Prostate gland (tissue), 2 donors: ENCODE measurements at regions not wholly inside any gene's neighbourhood (a gene's known extent, or its start where the extent isn't known, plus 50 kb on each side); places are given as distances from the start of the nearest gene placed in this dataset.

Source experiments
- DNase-seq: peaks from one replicate; pipeline ENCODE4 v3.0.0-alpha.2; 2019; ENCODE audit warnings: low spot score
- H3K27ac ChIP-seq, 2 donors: fragments of 200-600 bp; sonication (generic); 2 replicates each; pipeline ENCODE4 v1.5.1; 2017 to 2019
- H3K27me3 ChIP-seq: fragments of 200-600 bp; sonication (generic); replicated peaks from 2 replicates; pipeline ENCODE4 v1.5.1; 2019; ENCODE audit not compliant: insufficient read depth
- H3K36me3 ChIP-seq, 2 donors: fragments of 200-600 bp; sonication (generic); 1 replicate in 1 of 2; 2 replicates in 1 of 2; pipeline versions ENCODE4 v1.5.1 to v1.8.1; 2017 to 2019
- H3K4me1 ChIP-seq: fragments of 200-600 bp; sonication (generic); replicated peaks from 2 replicates; pipeline ENCODE4 v1.5.1; 2019
- H3K4me3 ChIP-seq, 2 donors: fragments of 200-600 bp; sonication (generic); 2 replicates each; pipeline ENCODE4 v1.5.1; 2017 to 2019
- H3K9me3 ChIP-seq: fragments of 200-600 bp; sonication (generic); 2 replicates; pipeline ENCODE4 v1.5.1; 2017
- CTCF ChIP-seq, 4 experiments: fragments of 200-600 bp in 2 of 4; fragments of 450-650 bp in 2 of 4; sonication (generic) in 2 of 4; IDR thresholded peaks; 1 replicate in 3 of 4; 2 replicates in 1 of 4; pipeline ENCODE4 v1.5.1; 2016 to 2019; ENCODE audit warnings: antibody characterized with exemption in 4 of 4, mild to moderate bottlenecking in 2 of 4, moderate library complexity in 2 of 4
- POLR2A ChIP-seq: fragments of 450-650 bp; IDR thresholded peaks from one replicate; pipeline ENCODE4 v1.6.1; 2016; ENCODE audit warnings: antibody characterized with exemption, mild to moderate bottlenecking
- POLR2AphosphoS5 ChIP-seq: sonication (generic); formaldehyde crosslinking; IDR thresholded peaks from one replicate; pipeline ENCODE4 v1.6.1; 2017; ENCODE audit warnings: antibody characterized with exemption
- WGBS: methylation state at CpG from one replicate; pipeline ENCODE4 v1.1.5; 2018; 5-methylcytosine and 5-hydroxymethylcytosine counted together
- intact Hi-C: fragments of 100-400 bp; cut with DNase I; formaldehyde crosslinking; loops from one replicate; pipeline ENCODE4 v1.14.2; 2022

- no peaks in the 10 kb centered on the region for H3K9me3 ChIP-seq
- intact Hi-C loops = no loop called here
- H3K4me1 ChIP-seq = no peaks in the 10 kb centered on the region
Measured at GRCh38 chr4:91965166-91965565, 338.6 kb upstream of the GRID2 start.

GRCh38 chr4:91973479-91974153 lies 330.1 kb upstream of the GRID2 start:
- no peaks in the 10 kb centered on the region for H3K27me3 ChIP-seq
- H3K4me3 ChIP-seq = no peak overlapping the region
- intact Hi-C loops = no loop called here
- H3K27ac ChIP-seq = no peak overlapping the region
- H3K36me3 ChIP-seq = no peaks in the 10 kb centered on the region
- no peaks in the 10 kb centered on the region for H3K9me3 ChIP-seq
- no peak for TF ChIP-seq CTCF (IDR thresholded peaks at IDR 0.05)
- TF ChIP-seq POLR2A = no peak
- no peak for TF ChIP-seq POLR2AphosphoS5
- WGBS = 87% methylated on average over 1 of the region's 1 CpG
- no peaks in the 10 kb centered on the region for H3K4me1 ChIP-seq
- no peak for DNase-seq

More at GRCh38 chr4:91965166-91965565, 338.6 kb upstream of the GRID2 start:
- no peak for DNase-seq
- Histone ChIP-seq H3K36me3 (no peaks in the 10 kb centered on the region), H3K27me3 (no peaks in the 10 kb centered on the region), H3K4me3 (no peak overlapping the region), H3K27ac (no peak overlapping the region)
- TF ChIP-seq POLR2A (no peak), POLR2AphosphoS5 (no peak), CTCF (IDR thresholded peaks at IDR 0.05) (no peak)

GRCh38 chr4:91984466-91984865 lies 319.3 kb upstream of the GRID2 start:
- intact Hi-C loops = no loop called here
- WGBS = 64% methylated on average over 5 of the region's 5 CpGs
- no peak for TF ChIP-seq CTCF (IDR thresholded peaks at IDR 0.05)
- TF ChIP-seq POLR2AphosphoS5 = no peak
- no peak overlapping the region for H3K4me3 ChIP-seq
- no peak overlapping the region for H3K27ac ChIP-seq
- no peaks in the 10 kb centered on the region for H3K27me3 ChIP-seq
- H3K4me1 ChIP-seq = no peaks in the 10 kb centered on the region
- no peaks in the 10 kb centered on the region for H3K36me3 ChIP-seq
- H3K9me3 ChIP-seq = no peaks in the 10 kb centered on the region
- no peak for DNase-seq

GRCh38 chr4:91989914-91990313 lies 313.9 kb upstream of the GRID2 start:
- Histone ChIP-seq H3K9me3 (no peaks in the 10 kb centered on the region), H3K4me3 (no peak overlapping the region), H3K27ac (no peak overlapping the region), H3K27me3 (no peaks in the 10 kb centered on the region), H3K4me1 (no peaks in the 10 kb centered on the region), H3K36me3 (no peaks in the 10 kb centered on the region)
- TF ChIP-seq POLR2AphosphoS5 = no peak
- intact Hi-C loops = no loop called here
- no peak for DNase-seq
- 22% methylated on average over 2 of the region's 2 CpGs for WGBS

DNA sequence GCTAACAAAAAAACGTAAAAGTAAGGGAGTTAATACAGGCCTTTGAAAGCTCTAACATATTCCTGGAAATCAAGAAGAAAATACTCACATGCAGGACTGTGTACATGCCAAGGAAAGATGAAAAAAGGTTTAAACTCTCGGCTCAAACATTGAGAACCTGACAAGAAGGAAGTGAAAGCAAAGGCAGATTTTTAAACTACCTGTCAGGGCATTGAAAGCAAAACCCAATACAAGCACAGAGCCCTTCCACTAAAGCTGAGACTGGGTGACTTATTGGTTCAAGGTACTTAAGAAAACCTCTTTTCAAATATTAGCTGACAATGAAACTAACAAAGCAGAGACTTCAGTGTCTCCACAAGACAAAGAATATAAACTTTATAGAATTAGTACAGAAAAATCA lies 313.0 kb upstream of the GRID2 start:
- WGBS = 47% methylated on average over 2 of the region's 2 CpGs

More for the DNA sequence above, 313.0 kb upstream of the GRID2 start:
- no peaks in the 10 kb centered on the region for H3K36me3 ChIP-seq
- H3K4me1 ChIP-seq = no peaks in the 10 kb centered on the region
- no peak overlapping the region for H3K4me3 ChIP-seq
- no peak for TF ChIP-seq CTCF (IDR thresholded peaks at IDR 0.05)
- TF ChIP-seq POLR2A = no peak
- TF ChIP-seq POLR2AphosphoS5 = no peak
- H3K27ac ChIP-seq = no peak overlapping the region
- DNase-seq = no peak
- intact Hi-C loops = no loop called here
- H3K9me3 ChIP-seq = no peaks in the 10 kb centered on the region
- H3K27me3 ChIP-seq = no peaks in the 10 kb centered on the region
